ENCODE measurements at regions not wholly inside any gene's neighbourhood (a gene's known extent, or its start where the extent isn't known, plus 50 kb on each side); places are given as distances from the start of the nearest gene placed in this dataset.

GRCh38 chr4:137200322-137200721, 332.0 kb downstream of the PCDH18 start:
- ChIA-PET CTCF (no interaction called here), POLR2A (no interaction called here)
- TF ChIP-seq CTCF (IDR thresholded peaks at IDR 0.05; ENCODE audit: insufficient read depth, low read length, missing control alignments): no peak
- no peak overlapping the region for H3K4me3 ChIP-seq (ENCODE audit: low read depth, low read length)
- DNase-seq (ENCODE audit: low read depth, low spot score): no peak

GRCh38 chr4:137198791-137199190, 333.5 kb downstream of the PCDH18 start:
- H3K4me3 ChIP-seq (ENCODE audit: low read depth, low read length): no peak overlapping the region
- no peak for TF ChIP-seq CTCF (IDR thresholded peaks at IDR 0.05; ENCODE audit: insufficient read depth, low read length, missing control alignments)
- POLR2A ChIA-PET: no interaction called here
- no peak for DNase-seq (ENCODE audit: low read depth, low spot score)
- CTCF ChIA-PET: no interaction called here

- TF ChIP-seq CTCF (IDR thresholded peaks at IDR 0.05; ENCODE audit: insufficient read depth, low read length, missing control alignments): no peak
- ChIA-PET CTCF (no interaction called here), POLR2A (no interaction called here)
- no peak overlapping the region for H3K4me3 ChIP-seq (ENCODE audit: low read depth, low read length)
- DNase-seq (ENCODE audit: low read depth, low spot score): no peak
These were observed 337.6 kb downstream of the PCDH18 start for GRCh38 chr4:137194670-137195069.

GRCh38 chr4:137193564-137193963, 338.7 kb downstream of the PCDH18 start:
- TF ChIP-seq CTCF (IDR thresholded peaks at IDR 0.05; ENCODE audit: insufficient read depth, low read length, missing control alignments): no peak
- ChIA-PET POLR2A (no interaction called here), CTCF (no interaction called here)
- H3K4me3 ChIP-seq (ENCODE audit: low read depth, low read length): no peak overlapping the region
- DNase-seq (ENCODE audit: low read depth, low spot score): no peak

- CTCF ChIA-PET: no interaction called here
- POLR2A ChIA-PET: no interaction called here
- TF ChIP-seq CTCF (IDR thresholded peaks at IDR 0.05; ENCODE audit: insufficient read depth, low read length, missing control alignments): no peak
- H3K4me3 ChIP-seq (ENCODE audit: low read depth, low read length): no peak overlapping the region
- DNase-seq (ENCODE audit: low read depth, low spot score): no peak
These were observed 350.9 kb downstream of the PCDH18 start for GRCh38 chr4:137181293-137181899.

- CTCF ChIA-PET: no interaction called here
- no peak for TF ChIP-seq CTCF (IDR thresholded peaks at IDR 0.05; ENCODE audit: insufficient read depth, low read length, missing control alignments)
- POLR2A ChIA-PET: no interaction called here
- H3K4me3 ChIP-seq (ENCODE audit: low read depth, low read length): no peak overlapping the region
- no peak for DNase-seq (ENCODE audit: low read depth, low spot score)
These were observed 351.9 kb downstream of the PCDH18 start for GRCh38 chr4:137180349-137180748.
